Activated CD4-positive, alpha-beta T cell treated with anti-CD3 and anti-CD28 coated beads, Interleukin-2, amount 50 U/mL, for 16 hours (primary cell): ENCODE measurements at regions not wholly inside any gene's neighbourhood (a gene's known extent, or its start where the extent isn't known, plus 50 kb on each side); places are given as distances from the start of the nearest gene placed in this dataset.
"Not testable (repeated sequence)": the region's sequence is repeated elsewhere in the genome, so short reads cannot be mapped to it uniquely, and the experiment has no call there.

ENCODE experiments used
- DNase-seq: peaks from one replicate; pipeline ENCODE4 v3.0.0-alpha.2; 2020

GRCh38 chr5:8731110-8731509, 814.8 kb downstream of the SEMA5A start:
- not testable (repeated sequence) for DNase-seq

- no peak for DNase-seq
Observed at GRCh38 chr5:8740595-8740994, 805.3 kb downstream of the SEMA5A start.

GRCh38 chr5:8749556-8749955, 796.3 kb downstream of the SEMA5A start:
- DNase-seq, result no peak

GRCh38 chr5:8750100-8750499, 795.8 kb downstream of the SEMA5A start:
- no peak for DNase-seq

GRCh38 chr5:8751971-8752370, 793.9 kb downstream of the SEMA5A start:
- DNase-seq, result no peak

GRCh38 chr5:8752595-8752994, 793.3 kb downstream of the SEMA5A start:
- DNase-seq, result no peak

- DNase-seq, result no peak
Observed at GRCh38 chr5:8756498-8757084, 789.3 kb downstream of the SEMA5A start.

GRCh38 chr5:8765886-8766285, 780.0 kb downstream of the SEMA5A start:
- DNase-seq, result no peak

- no peak for DNase-seq
Observed at GRCh38 chr5:8766448-8766847, 779.4 kb downstream of the SEMA5A start.

- DNase-seq, result no peak
Observed at GRCh38 chr5:8767111-8767510, 778.8 kb downstream of the SEMA5A start.

GRCh38 chr5:8767746-8768145, 778.1 kb downstream of the SEMA5A start:
- no peak for DNase-seq

GRCh38 chr5:8769631-8770030, 776.2 kb downstream of the SEMA5A start:
- no peak for DNase-seq

- DNase-seq, result no peak
Observed at GRCh38 chr5:8770431-8770830, 775.4 kb downstream of the SEMA5A start.

- DNase-seq, result no peak
Observed at GRCh38 chr5:8773046-8773615, 772.7 kb downstream of the SEMA5A start.

GRCh38 chr5:8784692-8785091, 761.2 kb downstream of the SEMA5A start:
- no peak for DNase-seq

- DNase-seq, result no peak
Observed at GRCh38 chr5:8788246-8788645, 757.6 kb downstream of the SEMA5A start.

GRCh38 chr5:8805653-8806052, 740.2 kb downstream of the SEMA5A start:
- DNase-seq, result no peak

GRCh38 chr5:8807636-8808035, 738.2 kb downstream of the SEMA5A start:
- no peak for DNase-seq

GRCh38 chr5:8811581-8811980, 734.3 kb downstream of the SEMA5A start:
- no peak for DNase-seq

GRCh38 chr5:8813180-8813579, 732.7 kb downstream of the SEMA5A start:
- DNase-seq, result no peak

- DNase-seq, result no peak
Observed at GRCh38 chr5:8814105-8814504, 731.8 kb downstream of the SEMA5A start.

- DNase-seq, result no peak
Observed at GRCh38 chr5:8824371-8824770, 721.5 kb downstream of the SEMA5A start.

- no peak for DNase-seq
Observed at GRCh38 chr5:8825139-8825757, 720.6 kb downstream of the SEMA5A start.

- DNase-seq, result no peak
Observed at GRCh38 chr5:8826508-8826907, 719.4 kb downstream of the SEMA5A start.

GRCh38 chr5:8827696-8828095, 718.2 kb downstream of the SEMA5A start:
- DNase-seq, result no peak
